PFSK-1 (cell line): ENCODE measurements at regions not wholly inside any gene's neighbourhood (a gene's known extent, or its start where the extent isn't known, plus 50 kb on each side); places are given as distances from the start of the nearest gene placed in this dataset.

Experiments used
- POLR2AphosphoS5 ChIP-seq: IDR thresholded peaks from 2 replicates; pipeline ENCODE4 v1.6.1; 2012; ENCODE audit warnings: low read depth, mild to moderate bottlenecking, control low read depth, low read length, moderate library complexity
- SIN3A ChIP-seq: IDR thresholded peaks from 2 replicates; pipeline ENCODE4 v1.6.1; 2012; ENCODE audit warnings: mild to moderate bottlenecking, low read length, moderate library complexity, borderline replicate concordance; ENCODE audit not compliant: insufficient read depth
- TAF1 ChIP-seq: IDR thresholded peaks from 2 replicates; pipeline ENCODE4 v1.6.1; 2012; ENCODE audit warnings: low read length, control low read depth, borderline replicate concordance; ENCODE audit not compliant: insufficient read depth

- TF ChIP-seq POLR2AphosphoS5 (no peak), TAF1 (no peak), SIN3A (no peak)
Observed at GRCh38 chr2:226471987-226472470, 327.6 kb downstream of the IRS1 start.
